ENCODE measurements at regions not wholly inside any gene's neighbourhood (a gene's known extent, or its start where the extent isn't known, plus 50 kb on each side); places are given as distances from the start of the nearest gene placed in this dataset.
"Not testable (repeated sequence)": the region's sequence is repeated elsewhere in the genome, so short reads cannot be mapped to it uniquely, and the experiment has no call there.

DNA sequence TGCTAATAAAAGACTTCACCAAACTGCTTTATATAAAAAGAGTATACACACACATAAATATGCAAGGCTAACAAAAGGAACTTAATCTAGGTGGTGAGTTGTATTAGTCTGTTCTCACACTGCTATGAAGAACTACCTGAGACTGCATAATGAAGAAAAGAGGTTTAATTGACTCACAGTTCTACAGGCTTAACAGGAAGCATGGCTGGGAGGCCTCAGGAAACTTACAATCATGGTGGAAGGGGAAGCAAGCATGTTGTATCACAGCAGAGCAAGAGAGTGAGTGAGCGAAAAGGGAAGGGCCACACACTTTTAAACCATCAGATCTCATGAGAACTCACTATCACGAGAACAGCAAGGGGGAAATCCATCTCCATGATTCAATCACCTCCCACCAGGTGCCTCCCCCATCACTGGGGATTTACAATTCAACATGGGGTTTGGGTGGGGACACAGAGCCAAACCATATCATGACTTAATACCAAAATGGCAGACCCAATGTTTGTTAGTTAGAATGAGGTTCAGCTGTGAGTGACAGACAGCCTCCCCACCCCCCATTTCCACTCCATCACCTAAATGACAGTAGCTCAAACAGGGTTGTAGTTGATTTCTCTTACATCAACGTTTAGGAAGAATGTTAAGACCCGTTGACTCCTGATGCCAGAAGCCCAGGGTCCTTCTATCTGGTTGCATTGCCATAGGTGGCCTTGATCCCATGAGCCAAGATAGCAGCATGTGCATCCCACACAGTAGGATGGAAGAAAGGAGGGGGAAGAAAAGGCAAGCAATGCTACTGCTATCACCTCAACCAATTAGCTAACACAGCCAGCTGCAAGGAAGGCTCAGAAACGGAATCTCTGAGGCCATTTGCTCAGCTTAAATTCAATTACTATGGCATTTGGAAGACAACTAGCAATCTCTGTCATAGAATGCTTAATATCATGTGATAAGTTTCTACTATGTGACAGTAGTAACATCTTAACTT is 77.0 kb downstream of the CCDC71L start:
- DNase-seq (ENCODE audit: low spot score) = peak; percentile 52

DNA sequence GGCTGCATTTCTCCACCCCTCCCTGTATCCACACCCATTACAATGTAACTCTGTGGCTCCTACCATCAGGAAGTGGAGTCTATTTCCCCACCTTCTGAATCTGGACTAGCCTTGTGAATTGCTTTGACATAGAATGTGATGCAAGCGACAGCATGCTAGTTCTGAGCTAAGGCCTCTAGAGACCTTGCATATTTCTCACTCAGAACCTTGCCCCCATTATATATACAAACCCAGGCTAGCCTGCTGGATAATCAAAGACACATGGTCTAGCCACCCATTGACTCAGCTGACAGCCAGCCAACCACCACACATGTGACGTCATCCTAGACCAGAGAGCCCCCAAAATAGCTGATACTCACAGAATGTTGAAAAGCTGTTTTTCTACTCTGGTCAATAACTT is 77.9 kb downstream of the CCDC71L start:
- DNase-seq (ENCODE audit: low spot score) = no peak

DNA sequence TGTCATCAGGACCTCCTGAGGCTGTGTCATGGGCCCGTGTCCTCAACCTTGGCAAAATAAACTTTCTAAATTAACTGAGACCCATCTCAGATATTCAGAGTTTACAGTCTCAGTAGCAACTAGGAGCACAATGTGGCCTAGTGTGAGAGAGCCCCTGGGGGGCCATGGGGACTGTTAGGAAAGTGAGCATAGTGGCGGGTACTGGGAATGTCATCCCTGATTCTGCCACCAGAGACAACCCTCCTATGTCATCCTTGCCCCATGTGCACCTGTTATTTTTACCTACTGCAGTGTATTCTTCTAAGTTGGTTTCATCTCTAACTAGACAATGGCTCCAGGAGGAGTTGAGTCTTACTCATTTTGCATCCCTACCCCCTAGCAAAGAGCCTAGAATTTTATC is 78.6 kb downstream of the CCDC71L start:
- DNase-seq (ENCODE audit: low spot score) = no peak

DNA sequence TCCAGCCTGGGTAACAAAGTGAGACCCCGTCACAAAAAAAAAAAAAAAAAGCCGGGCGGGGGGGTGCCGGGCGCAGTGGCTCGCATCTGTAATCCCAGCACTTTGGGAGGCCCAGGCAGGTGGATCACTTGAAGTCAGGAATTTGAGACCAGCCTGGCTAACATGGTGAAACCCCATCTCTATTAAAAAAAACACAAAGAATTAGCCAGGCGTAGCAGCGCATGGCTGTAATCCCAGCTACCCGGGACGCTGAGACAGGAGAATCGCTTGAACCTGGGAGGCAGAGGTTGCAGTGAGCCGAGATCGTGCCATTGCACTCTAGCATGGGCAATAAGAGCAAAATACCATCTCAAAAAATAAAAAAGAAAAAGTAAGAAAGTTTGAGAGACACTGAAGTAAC is 81.9 kb downstream of the CCDC71L start:
- not testable (repeated sequence) for DNase-seq (ENCODE audit: low spot score)

DNA sequence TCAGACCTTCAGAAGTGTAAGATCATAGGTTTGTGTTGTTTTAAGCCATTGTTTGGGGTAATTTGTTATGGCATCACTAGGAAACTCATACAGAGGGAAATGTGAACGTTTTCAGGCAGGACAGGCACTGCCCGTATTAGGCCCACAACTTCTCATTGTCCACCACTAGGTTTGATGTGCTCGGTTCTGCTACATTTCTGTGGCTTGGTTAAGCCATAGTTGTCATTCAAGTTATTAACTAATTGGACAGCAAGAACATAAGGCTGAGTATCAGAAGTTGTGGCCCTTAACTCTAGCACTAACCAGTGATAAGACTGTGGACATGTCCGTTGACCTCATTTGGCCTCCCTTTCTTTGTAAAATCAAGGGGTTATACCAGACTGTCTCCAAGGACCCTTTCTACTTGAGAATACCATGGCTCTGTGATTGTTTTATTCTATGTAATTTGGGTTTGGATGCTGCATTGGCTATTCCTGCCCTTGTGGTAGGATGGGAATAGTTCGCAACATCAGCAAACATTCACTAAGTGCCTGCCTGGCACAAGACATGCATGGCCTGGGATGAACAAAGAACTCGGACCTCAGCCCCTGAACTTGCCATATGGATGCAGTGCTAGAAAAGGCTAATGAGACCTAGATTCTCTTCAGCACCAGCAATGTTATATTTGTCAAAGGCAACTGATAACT is 85.7 kb downstream of the CCDC71L start:
- no peak for DNase-seq (ENCODE audit: low spot score)

DNA sequence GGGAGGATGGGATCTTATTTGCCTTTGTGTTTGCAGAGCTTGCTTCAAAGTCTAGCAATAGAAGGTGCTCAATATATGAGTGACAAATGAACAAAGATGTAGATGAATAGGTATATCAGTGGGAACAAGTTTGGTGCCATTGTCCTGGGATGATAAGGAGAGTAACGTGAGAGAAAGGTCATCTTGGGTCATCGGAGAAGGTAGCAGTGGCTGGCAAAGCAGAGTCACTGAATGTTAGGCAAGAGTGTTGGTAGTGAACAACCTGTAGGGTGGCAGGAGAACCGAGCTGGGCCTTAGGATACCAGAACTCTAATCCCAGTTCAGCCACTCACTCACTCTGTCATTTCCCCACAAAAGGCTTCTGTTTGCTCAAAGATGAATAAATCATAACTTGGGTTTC is 87.2 kb downstream of the CCDC71L start:
- DNase-seq (ENCODE audit: low spot score) = no peak

GRCh38 chr7:106573125-106573663 is 87.8 kb downstream of the CCDC71L start:
- DNase-seq (ENCODE audit: low spot score) = no peak

DNA sequence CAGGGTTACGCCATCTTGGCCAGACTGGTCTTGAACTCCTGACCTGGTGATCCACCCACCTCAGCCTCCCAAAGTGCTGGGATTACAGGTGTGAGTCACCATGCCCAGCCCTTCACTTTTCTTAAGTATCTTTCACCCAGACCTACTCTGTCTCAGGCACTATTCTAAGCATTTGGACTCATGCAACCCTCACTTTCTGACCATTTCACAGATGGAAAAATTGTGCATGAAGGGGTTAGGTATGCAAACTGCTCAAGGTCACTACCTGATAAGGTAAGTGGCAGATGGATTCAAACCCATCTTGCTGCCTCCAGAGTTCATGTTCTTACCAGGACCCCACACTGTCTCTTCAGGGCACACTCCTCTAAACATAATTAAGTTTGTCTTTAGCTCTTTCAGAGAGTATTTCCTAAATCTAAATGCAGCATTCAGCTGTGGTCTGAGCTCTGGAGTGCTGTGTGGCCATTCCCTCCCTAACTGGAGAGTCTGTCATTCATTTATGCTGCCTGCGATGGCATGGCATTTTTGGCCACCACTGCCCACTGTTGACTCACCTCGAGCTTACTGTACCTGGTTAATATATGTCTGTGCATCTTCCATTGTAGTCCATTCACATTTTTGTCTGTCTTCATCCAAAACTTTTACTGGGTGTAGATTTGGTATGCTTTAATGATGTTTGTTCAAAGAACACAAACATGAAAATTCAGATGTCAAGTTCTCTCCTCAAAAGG is 88.4 kb downstream of the CCDC71L start:
- no peak for DNase-seq (ENCODE audit: low spot score)

GRCh38 chr7:106571563-106571962 is 89.4 kb downstream of the CCDC71L start:
- DNase-seq (ENCODE audit: low spot score) = no peak

DNA sequence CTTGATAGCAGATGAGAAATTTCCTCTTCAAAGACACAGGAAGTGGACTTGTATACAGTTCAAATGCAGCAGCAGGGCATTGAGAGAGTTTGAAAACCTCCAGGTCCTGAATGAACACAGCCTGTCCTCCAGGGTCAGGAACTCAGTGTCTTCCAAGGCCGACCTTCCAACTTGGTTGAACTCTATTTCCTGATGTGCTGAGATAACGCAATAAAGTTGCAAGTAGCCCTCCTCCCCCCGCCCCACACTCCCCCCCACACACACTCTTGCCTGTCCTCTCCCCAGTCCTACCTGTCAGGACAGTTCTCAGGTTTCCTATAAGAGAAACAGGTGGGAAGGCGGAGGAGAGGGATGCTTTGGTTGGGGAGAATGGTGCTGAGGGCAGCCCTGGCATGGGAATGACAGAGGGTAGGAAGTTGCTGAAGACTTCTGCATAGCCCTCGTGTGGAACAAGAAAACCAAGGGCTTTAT is 90.0 kb downstream of the CCDC71L start:
- DNase-seq (ENCODE audit: low spot score) = no peak

GRCh38 chr7:106570146-106570545 is 90.8 kb downstream of the CCDC71L start:
- no peak for DNase-seq (ENCODE audit: low spot score)

DNA sequence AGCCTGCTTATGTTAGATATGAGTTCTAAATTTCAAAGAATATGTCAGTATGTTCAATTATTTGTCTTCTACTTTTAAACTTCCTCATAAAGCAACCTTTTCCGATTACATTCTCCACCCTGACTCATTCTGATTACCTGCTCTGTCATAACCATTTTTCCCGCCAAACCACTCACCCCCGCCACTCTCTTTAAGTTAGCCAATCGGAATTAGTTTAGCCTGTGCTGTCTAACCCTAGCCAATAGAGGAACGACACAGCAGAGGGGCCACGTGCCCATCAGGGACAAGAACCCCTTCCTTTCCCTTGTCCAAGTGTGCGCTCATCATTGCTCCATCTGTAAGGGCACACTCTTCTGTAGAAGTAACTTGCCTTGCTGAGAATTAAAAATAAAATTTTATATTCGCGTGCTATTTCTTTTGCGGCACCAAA is 91.4 kb downstream of the CCDC71L start:
- DNase-seq (ENCODE audit: low spot score) = no peak

DNA sequence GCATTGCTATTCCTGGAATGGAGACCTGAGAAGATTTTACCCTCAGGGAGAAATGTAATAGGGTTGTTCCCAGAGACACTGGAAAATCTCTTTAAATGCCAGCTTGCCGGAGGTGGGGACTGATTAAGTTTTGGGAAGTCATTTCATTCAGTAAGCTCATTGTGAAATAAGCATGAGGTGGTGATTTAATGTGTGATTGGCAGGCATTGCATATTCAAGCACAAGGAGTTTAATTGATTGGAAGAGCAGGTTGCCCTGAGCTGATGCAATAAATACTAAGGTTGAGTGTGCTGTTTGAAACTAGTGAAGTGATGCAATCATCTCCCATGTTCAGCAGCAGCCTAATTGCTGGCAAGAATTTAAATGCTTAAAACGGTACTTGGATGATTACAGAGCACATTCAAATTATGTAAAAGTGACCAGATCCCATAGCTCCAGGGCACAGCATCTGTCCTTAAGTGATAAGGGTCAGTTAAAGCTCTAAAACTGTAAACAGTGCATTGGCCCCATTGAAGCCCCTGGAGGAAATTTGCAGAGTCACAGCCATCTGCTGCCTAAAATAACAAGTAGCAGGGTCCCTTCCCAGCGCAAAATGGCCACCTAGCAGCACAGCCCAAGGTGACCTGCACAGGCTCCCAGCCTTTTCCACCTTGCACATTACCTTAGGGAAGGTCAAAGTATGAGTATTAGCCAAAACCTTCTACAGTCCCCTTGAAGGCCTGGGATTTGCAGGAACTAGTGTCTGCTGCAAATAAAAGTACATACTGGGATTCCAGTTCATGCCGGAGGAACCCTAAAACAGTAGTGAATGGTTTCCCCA is 92.1 kb downstream of the CCDC71L start:
- peak; percentile 37 for DNase-seq (ENCODE audit: low spot score)

DNA sequence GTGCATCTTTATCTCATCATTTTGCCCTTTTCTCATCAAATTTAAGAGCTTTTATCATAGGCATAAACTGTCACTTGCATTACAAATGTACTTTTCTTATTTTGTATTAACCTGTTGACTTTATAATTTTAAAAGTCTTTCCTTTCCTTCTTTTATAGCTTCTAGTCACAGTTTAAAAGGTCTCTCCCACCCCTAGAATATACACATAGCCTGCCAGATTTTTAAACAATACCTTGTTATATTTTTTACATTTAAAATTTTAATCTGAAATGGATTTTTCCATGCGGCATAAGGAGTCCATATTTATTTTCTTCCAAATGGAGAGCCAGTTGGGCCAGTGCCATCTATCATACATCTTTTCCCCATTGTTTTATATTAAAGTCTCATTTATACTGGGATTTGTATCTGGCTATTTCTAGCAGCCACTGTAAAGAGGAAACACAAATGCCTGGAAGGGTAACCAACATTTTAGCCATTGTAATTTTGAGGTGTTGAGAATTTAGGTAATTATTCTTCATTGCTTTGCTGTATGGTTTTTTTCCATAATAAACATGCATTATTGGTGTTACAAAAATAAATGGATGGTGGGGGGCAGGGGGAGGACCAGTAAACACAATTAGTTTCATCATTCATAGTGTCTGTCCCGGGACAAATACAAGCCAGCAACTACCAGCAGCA is 92.8 kb downstream of the CCDC71L start:
- no peak for DNase-seq (ENCODE audit: low spot score)

DNA sequence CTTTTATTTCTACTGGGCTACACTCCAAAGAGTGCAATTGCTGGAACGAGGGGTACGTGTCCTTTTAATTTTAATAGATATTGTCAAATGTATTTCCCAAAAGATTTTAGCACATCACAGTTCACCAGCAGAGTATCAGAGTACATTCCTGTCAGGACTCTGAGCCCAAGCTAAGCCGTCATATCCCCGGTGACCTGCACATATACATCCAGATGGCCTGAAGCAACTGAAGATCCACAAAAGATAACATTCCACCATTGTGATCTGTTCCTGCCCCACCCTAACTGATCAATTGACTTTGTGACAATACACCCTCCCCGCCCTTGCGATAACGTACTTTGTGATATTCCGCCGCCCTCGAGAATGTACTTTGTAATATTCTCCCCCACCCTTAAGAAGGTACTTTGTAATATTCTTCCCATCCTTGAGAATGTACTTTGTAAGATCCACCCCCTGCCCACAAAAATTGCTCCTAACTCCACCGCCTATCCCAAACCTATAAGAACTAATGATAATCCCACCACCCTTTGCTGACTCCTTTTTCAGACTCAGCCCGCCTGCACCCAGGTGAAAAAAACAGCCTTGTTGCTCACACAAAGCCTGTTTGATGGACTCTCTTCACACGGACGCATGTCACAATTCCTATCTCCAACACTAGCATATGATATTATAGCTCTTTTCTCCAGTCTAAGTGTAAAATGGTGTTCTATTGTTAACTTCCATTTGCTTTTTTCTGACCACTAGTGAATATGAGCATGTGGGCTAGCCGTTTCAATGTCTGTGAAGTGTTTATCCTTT is 93.6 kb downstream of the CCDC71L start:
- DNase-seq (ENCODE audit: low spot score) = not testable (repeated sequence)

GRCh38 chr7:106566672-106567071 is 94.3 kb downstream of the CCDC71L start:
- no peak for DNase-seq (ENCODE audit: low spot score)

DNA sequence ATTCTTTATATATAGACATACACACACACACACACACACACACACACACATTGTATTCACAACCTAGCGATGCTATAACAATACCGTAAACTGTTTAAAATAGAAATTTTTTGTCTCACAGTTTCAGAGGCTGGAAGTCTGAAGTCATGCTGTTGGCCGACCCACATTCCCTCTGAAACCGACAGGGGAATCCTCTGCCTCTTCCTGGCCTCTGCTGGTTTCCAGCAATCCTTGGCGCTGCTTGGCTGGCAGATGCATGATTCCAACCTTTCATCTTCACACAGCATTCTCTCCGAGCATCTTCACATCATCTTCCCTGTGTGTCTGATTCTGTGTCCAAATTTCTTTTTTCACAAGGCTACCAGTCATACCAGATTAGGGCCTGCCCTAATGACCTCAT is 94.8 kb downstream of the CCDC71L start:
- DNase-seq (ENCODE audit: low spot score) = no peak

GRCh38 chr7:106565428-106565827 is 95.5 kb downstream of the CCDC71L start:
- DNase-seq (ENCODE audit: low spot score) = no peak

GRCh38 chr7:106563466-106564150 is 97.3 kb downstream of the CCDC71L start:
- DNase-seq (ENCODE audit: low spot score) = no peak
